Thyroid gland (tissue), 4 donors: ENCODE measurements at regions not wholly inside any gene's neighbourhood (a gene's known extent, or its start where the extent isn't known, plus 50 kb on each side); places are given as distances from the start of the nearest gene placed in this dataset.

Experiments
- CTCF ChIP-seq, 6 experiments: fragments of 200-600 bp in 3 of 6; fragments of 450-650 bp in 3 of 6; sonication (generic) in 3 of 6; IDR thresholded peaks; one replicate each; pipeline ENCODE4 v1.5.1; 2016 to 2019; ENCODE audit warnings: antibody characterized with exemption in 6 of 6, mild to moderate bottlenecking in 2 of 6, inconsistent platforms in 1 of 6, moderate library complexity in 1 of 6
- POLR2A ChIP-seq, 2 donors: fragments of 450-650 bp; IDR thresholded peaks; one replicate each; pipeline ENCODE4 v1.6.1; 2017; ENCODE audit warnings: antibody characterized with exemption in 2 of 2, mild to moderate bottlenecking in 2 of 2, moderate library complexity in 1 of 2

- no peak for TF ChIP-seq POLR2A (IDR thresholded peaks at IDR 0.05)
- TF ChIP-seq CTCF (IDR thresholded peaks at IDR 0.05) = no peak
Observed at GRCh38 chr13:50195045-50195444, 179.8 kb downstream of the KCNRG start.
